HFFc6 (cell line): ENCODE measurements at regions not wholly inside any gene's neighbourhood (a gene's known extent, or its start where the extent isn't known, plus 50 kb on each side); places are given as distances from the start of the nearest gene placed in this dataset.
"Not testable (repeated sequence)": the region's sequence is repeated elsewhere in the genome, so short reads cannot be mapped to it uniquely, and the experiment has no call there.

Experiments
- DNase-seq: peaks from one replicate; pipeline ENCODE4 v3.0.0-alpha.2; 2018
- H3K27ac Mint-ChIP-seq: 2 replicates; pipeline ENCODE4 v1.8.0; 2020; ENCODE audit warnings: mild to moderate bottlenecking, mixed read lengths
- H3K27me3 Mint-ChIP-seq: 2 replicates; pipeline ENCODE4 v1.8.0; 2021; ENCODE audit warnings: mild to moderate bottlenecking, moderate library complexity, mixed read lengths; ENCODE audit not compliant: insufficient read depth
- H3K36me3 Mint-ChIP-seq: 2 replicates; pipeline ENCODE4 v1.8.0; 2021; ENCODE audit warnings: low read depth, mixed read lengths
- H3K4me1 Mint-ChIP-seq: 2 replicates; pipeline ENCODE4 v1.8.0; 2020; ENCODE audit warnings: low read depth, mixed read lengths
- H3K4me3 Mint-ChIP-seq: 2 replicates; pipeline ENCODE4 v1.8.0; 2020; ENCODE audit warnings: mild to moderate bottlenecking, moderate library complexity, mixed read lengths
- H3K9me3 Mint-ChIP-seq: 2 replicates; pipeline ENCODE4 v1.8.0; 2020; ENCODE audit warnings: mild to moderate bottlenecking, mixed read lengths
- TF ChIP-seq, protein P1 (sequence below): fragments of 200-600 bp; sonication (generic); IDR thresholded peaks from 2 replicates; pipeline ENCODE4 v1.5.0; 2021; ENCODE audit warnings: antibody characterized with exemption, mild to moderate bottlenecking

DNA sequence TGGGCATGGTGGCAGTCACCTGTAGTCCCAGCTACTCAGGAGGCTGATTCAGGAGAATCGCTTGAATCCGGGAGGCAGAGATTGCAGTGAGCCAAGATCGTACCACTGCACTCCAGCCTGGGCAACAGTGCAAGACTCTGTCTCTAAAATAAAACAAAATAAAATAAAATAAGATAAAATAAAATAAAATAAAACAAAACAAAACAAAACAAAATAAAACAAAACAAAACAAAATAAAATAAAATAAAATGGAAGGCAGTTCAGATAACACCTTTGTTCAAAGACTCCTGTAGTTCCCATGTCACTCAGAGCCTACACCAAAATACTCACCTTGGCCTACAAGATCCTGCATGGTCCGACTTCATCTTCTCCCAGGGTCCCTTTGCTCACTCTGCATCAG lies 61.3 kb downstream of the SYF2 start:
- not testable (repeated sequence) for H3K4me3 Mint-ChIP-seq, DNase-seq, H3K4me1 Mint-ChIP-seq, H3K36me3 Mint-ChIP-seq, H3K9me3 Mint-ChIP-seq, H3K27ac Mint-ChIP-seq
- peaks cover 37% of the 10 kb centered on the region for H3K27me3 Mint-ChIP-seq

DNA sequence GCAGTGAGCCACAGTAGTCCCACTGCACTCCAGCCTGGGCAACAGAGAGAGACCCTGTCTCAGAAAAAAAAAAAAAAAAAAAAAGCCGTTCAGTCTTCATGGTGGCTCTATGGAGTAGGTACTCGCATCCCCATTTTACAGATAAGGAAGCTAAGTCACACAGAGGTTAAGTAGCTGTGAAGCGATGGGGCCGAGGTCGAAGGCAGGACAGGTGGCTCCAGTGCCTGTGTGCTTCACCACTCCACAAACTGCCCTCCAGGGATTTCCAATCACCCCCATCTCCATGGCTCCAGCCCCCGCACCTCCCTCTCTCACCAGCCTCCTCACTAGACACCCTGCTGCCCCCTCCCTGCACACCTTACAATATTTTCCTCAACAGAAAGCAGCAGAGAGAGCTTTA lies 61.9 kb downstream of the SYF2 start:
- Mint-ChIP-seq H3K9me3 (no peaks in the 10 kb centered on the region), H3K4me1 (no peaks in the 10 kb centered on the region), H3K36me3 (no peaks in the 10 kb centered on the region), H3K4me3 (no peak overlapping the region), H3K27ac (no peak overlapping the region), H3K27me3 (peaks cover 38% of the 10 kb centered on the region)
- TF ChIP-seq, protein P1, sequence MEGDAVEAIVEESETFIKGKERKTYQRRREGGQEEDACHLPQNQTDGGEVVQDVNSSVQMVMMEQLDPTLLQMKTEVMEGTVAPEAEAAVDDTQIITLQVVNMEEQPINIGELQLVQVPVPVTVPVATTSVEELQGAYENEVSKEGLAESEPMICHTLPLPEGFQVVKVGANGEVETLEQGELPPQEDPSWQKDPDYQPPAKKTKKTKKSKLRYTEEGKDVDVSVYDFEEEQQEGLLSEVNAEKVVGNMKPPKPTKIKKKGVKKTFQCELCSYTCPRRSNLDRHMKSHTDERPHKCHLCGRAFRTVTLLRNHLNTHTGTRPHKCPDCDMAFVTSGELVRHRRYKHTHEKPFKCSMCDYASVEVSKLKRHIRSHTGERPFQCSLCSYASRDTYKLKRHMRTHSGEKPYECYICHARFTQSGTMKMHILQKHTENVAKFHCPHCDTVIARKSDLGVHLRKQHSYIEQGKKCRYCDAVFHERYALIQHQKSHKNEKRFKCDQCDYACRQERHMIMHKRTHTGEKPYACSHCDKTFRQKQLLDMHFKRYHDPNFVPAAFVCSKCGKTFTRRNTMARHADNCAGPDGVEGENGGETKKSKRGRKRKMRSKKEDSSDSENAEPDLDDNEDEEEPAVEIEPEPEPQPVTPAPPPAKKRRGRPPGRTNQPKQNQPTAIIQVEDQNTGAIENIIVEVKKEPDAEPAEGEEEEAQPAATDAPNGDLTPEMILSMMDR, result no peak
- no peak for DNase-seq

DNA sequence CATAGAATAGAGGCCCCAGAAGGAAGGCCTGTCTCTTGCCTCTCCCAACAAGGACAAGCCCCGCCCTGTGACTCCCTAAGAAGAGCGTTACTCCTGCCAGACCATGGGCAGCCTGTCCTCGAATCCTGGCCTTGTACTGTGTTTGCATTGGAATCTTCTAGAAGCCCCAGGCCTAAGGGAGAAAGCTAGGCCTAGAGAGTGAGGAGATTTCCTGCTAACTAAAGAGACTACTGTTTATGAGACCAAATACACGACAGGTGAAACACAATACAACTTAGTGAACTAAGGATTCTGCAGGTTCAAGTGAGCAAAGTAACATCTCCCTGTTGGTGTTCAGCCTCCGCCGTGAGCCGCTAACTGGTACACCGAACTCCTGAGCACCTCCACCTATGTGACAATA lies 62.7 kb downstream of the SYF2 start:
- Mint-ChIP-seq H3K27me3 (peaks cover 37% of the 10 kb centered on the region), H3K9me3 (no peaks in the 10 kb centered on the region), H3K4me3 (no peak overlapping the region), H3K27ac (no peak overlapping the region), H3K4me1 (no peaks in the 10 kb centered on the region), H3K36me3 (no peaks in the 10 kb centered on the region)
- DNase-seq, result no peak
- TF ChIP-seq, protein P1, result no peak

DNA sequence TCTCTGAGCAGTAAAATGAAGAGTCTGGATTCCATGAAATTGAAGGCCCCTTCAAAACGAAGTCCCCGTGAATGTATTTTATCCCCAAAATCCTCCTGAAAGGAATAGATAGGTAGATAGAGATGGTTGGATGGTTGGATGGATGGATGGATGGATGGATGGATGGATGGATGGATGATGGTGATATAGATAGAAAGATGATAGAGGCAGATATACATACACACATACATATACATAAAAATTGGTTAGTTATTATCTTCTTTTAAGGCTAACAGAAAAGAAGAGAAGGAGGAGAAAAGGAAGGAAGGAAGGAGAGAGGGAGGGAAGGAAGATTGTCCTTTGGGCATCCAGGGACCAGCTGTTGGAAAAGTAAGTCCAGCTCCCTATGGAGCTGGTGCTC lies 63.1 kb downstream of the SYF2 start:
- no peaks in the 10 kb centered on the region for H3K4me1 Mint-ChIP-seq
- DNase-seq, result no peak
- TF ChIP-seq, protein P1, result no peak
- peaks cover 34% of the 10 kb centered on the region for H3K27me3 Mint-ChIP-seq
- no peak overlapping the region for H3K4me3 Mint-ChIP-seq
- H3K27ac Mint-ChIP-seq, result no peak overlapping the region
- no peaks in the 10 kb centered on the region for H3K9me3 Mint-ChIP-seq
- no peaks in the 10 kb centered on the region for H3K36me3 Mint-ChIP-seq

DNA sequence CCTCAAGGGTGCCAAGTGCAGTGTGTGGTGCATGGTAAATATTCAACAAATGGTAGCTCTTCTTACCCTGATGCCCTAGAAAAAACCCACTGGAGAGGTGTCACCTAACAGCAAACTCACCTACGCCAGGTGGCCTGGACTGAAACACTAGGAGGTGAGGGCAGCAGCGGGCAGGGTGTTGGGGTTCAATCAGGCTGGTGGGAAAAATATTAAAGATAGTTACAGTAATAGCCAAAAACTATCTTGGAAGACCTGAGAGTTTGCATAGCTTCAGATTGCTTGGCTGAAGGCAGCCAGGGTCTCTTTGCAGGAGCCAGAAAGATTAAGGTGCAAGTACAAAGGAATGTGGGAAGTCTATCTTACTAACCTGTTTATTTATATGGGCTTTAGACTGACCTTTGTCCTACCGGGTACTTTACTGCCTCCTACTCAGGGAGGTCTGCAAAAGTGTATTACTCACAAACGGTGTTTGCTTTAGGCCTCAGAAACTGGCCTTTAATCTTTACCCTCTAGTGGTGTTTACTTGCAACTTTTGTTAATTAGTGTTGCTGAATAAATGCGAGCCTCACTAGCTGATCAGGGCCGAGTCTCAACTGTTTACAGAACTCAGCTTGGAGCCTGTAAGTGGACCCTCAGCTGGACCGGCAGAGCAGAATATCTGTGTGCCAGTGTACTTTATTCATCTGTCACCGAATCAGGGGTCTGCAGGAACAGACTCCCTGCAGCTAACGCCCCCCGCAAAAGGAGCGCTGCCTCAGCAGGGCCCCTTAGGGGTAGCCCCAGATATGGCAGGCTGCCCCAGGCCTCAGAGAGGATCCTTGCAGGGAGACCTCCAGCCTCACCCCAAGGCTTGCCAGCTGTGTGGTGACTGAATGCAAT lies 63.9 kb downstream of the SYF2 start:
- no peaks in the 10 kb centered on the region for H3K4me1 Mint-ChIP-seq
- TF ChIP-seq, protein P1, result no peak
- H3K36me3 Mint-ChIP-seq, result no peaks in the 10 kb centered on the region
- H3K27me3 Mint-ChIP-seq, result peaks cover 38% of the 10 kb centered on the region
- no peaks in the 10 kb centered on the region for H3K9me3 Mint-ChIP-seq
- no peak for DNase-seq
- H3K27ac Mint-ChIP-seq, result no peak overlapping the region
- no peak overlapping the region for H3K4me3 Mint-ChIP-seq

DNA sequence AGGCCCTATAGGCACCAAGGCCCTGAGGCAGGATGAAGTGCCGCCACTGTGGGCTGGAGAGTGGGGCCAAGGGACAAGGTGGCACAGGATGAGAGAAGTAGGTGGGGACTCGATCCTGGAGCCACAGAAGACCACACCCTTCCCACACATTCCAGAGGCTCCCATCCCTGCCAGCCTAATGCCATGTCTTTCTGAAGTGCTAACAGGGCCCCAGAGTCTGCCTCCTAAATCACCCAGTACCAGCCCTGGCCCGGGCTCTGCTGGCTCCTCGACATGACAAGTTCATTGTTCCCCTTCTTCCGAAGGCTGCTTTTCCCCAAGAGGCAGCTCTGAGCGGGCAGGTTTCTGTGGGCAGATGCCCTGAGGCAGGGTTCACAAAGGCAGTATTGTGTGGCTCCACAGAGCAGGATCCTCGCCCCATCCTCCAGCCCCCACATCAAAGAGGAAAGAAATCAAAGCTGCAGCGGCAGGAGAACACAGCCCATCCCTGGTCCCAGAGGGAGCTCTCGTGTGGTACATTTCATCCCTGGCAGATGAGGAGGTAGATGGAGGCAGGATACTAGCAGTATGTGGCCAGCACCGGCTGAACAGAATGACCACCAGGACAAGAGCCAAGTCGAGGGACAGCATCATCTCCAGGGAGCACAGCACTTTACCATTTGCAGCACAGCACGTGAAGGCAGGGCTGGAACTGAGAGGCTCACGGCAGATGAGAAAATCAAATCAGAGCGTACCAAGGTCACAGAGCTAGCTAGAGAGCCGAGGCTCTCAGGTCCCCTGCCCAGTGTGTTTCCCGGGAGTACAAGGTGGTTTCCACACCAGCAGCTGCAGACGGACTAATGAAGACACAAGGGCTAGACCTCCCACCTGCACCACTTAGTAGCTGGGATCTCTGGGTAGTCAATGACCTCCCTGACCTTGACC lies 64.8 kb downstream of the SYF2 start:
- Mint-ChIP-seq H3K4me3 (no peak overlapping the region), H3K27me3 (peaks cover 41% of the 10 kb centered on the region), H3K9me3 (no peaks in the 10 kb centered on the region), H3K4me1 (no peaks in the 10 kb centered on the region), H3K36me3 (no peaks in the 10 kb centered on the region), H3K27ac (no peak overlapping the region)
- no peak for DNase-seq
- TF ChIP-seq, protein P1, result no peak
